GM12874 (cell line): ENCODE measurements at regions not wholly inside any gene's neighbourhood (a gene's known extent, or its start where the extent isn't known, plus 50 kb on each side); places are given as distances from the start of the nearest gene placed in this dataset.

Experiments
- TF ChIP-seq, protein P1 (sequence below): IDR thresholded peaks from 2 replicates; pipeline ENCODE4 v1.5.1; 2011; ENCODE audit warnings: low read depth, mild to moderate bottlenecking, control low read depth, low read length, moderate library complexity; ENCODE audit not compliant: insufficient read depth

GRCh38 chr3:193033226-193033780 is 115.6 kb upstream of the MB21D2 start:
- TF ChIP-seq, protein P1, sequence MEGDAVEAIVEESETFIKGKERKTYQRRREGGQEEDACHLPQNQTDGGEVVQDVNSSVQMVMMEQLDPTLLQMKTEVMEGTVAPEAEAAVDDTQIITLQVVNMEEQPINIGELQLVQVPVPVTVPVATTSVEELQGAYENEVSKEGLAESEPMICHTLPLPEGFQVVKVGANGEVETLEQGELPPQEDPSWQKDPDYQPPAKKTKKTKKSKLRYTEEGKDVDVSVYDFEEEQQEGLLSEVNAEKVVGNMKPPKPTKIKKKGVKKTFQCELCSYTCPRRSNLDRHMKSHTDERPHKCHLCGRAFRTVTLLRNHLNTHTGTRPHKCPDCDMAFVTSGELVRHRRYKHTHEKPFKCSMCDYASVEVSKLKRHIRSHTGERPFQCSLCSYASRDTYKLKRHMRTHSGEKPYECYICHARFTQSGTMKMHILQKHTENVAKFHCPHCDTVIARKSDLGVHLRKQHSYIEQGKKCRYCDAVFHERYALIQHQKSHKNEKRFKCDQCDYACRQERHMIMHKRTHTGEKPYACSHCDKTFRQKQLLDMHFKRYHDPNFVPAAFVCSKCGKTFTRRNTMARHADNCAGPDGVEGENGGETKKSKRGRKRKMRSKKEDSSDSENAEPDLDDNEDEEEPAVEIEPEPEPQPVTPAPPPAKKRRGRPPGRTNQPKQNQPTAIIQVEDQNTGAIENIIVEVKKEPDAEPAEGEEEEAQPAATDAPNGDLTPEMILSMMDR: no peak

DNA sequence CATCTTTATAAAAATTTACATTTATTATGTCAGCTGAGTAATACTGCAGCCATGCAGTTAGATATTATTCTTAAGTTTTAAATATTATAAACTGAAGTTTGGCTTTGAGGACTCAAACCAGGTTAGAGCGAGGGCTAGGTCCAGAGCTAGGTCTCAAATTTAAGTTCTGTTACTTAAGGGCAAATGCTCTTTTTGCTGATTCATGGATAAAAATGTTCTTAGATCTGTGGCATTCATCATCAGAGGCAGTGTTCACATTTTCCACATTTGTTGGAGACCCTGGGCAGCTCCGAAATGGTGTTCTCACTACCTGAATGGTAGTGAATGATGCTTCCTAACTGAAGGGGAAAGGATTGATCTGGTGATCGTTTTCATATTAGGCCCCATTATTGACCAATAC is 121.4 kb upstream of the MB21D2 start:
- TF ChIP-seq, protein P1: no peak

GRCh38 chr3:193040836-193041672 is 123.4 kb upstream of the MB21D2 start:
- TF ChIP-seq, protein P1: peak; percentile 19; the same call in 1 of the 2 replicates

DNA sequence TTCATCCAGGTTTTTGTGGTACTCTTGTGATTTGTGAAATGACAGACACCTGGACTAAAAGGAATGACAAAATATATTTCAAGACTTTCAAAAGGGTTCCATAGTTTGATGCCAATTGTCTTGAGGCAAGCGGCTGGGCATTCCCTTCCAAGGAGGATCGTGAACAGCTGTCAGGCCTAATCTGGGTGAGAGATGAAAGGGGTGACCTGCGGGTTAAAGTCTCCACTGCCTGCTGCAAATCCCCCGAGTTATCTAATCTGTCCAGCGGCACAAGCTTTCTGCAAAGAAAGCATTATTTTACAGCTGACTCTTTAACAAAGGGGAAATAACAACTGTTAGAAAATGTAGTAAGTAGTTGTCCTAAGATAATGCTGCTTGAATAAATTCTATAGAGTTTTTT is 128.7 kb upstream of the MB21D2 start:
- TF ChIP-seq, protein P1: no peak

DNA sequence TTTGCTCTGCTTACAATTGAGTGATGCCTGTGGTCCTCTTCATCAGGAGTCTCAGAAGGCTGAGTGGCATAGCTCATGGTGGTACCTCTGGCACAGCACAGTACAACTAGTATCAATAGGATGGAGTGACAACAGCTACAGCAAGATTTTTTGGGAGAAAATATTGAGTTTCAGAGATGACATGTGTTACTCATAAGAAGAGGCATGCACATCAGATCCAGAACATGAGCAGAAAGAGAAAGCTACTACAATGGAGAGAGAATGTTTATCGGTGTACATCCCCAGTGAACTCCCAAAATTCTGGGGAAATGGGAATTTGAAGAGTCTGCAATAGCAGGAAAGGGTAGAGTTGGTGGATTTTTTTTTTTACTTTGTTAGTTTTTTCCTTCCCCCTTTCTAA is 130.5 kb upstream of the MB21D2 start:
- TF ChIP-seq, protein P1: no peak

DNA sequence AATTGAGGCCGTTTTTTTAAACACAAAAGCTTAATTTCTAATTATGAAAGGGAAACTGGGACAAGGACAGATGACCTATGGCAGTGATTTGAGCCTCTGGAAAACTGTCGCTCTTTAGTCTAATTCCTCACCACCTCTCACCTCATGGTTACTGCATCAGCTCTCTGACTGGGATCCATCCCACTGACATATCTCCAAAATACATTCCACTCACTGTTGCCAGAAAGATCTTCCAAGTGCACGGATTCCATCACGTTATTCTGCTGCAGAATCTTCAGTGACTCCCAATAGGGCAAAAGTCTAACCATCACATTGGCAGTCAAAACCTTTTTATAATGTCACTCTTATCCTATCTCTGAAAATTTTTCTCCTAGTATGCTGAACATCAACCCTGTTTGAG is 132.3 kb upstream of the MB21D2 start:
- TF ChIP-seq, protein P1: no peak

DNA sequence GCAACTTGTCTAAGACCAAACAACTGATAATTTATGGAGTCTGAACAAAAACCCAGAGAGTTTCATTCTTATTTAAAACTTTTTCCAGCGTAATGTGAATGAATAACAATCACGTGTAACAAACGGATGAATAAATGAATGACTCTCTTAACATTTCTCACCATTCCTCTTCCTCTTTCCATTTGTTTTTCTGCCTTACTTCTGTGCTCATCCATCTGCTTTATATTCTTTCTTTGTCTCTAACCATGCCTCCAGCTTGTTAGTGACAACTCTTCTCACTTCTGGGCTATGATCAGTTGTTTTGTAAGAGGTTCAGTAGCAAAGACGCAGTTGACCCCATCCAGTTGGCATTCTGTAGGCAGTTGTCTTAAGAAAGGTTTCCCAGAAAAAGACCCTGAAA is 133.7 kb upstream of the MB21D2 start:
- TF ChIP-seq, protein P1: no peak
